Activated CD4-positive, alpha-beta T cell treated with anti-CD3 and anti-CD28 coated beads, Interleukin-2, amount 10 ng/mL, durations not matched to agents 24 days and 14 days (primary cell): ENCODE measurements at regions not wholly inside any gene's neighbourhood (a gene's known extent, or its start where the extent isn't known, plus 50 kb on each side); places are given as distances from the start of the nearest gene placed in this dataset.
"Not testable (repeated sequence)": the region's sequence is repeated elsewhere in the genome, so short reads cannot be mapped to it uniquely, and the experiment has no call there.

ENCODE experiments used
- DNase-seq: peaks from one replicate; pipeline ENCODE4 v3.0.0; 2022
- H3K27ac Mint-ChIP-seq: one replicate; pipeline ENCODE4 v1.8.0; 2022; ENCODE audit warnings: mild to moderate bottlenecking, mixed read lengths
- H3K27me3 Mint-ChIP-seq: one replicate; pipeline ENCODE4 v1.8.0; 2022; ENCODE audit warnings: mixed read lengths
- H3K36me3 Mint-ChIP-seq: one replicate; pipeline ENCODE4 v1.8.0; 2022; ENCODE audit warnings: low read depth, mild to moderate bottlenecking, mixed read lengths
- H3K4me1 Mint-ChIP-seq: one replicate; pipeline ENCODE4 v1.8.0; 2021; ENCODE audit warnings: mixed read lengths
- H3K4me3 Mint-ChIP-seq: one replicate; pipeline ENCODE4 v1.8.0; 2022; ENCODE audit warnings: mild to moderate bottlenecking, moderate library complexity, mixed read lengths
- H3K9me3 Mint-ChIP-seq: one replicate; pipeline ENCODE4 v1.8.0; 2021; ENCODE audit warnings: mixed read lengths
- intact Hi-C: fragments of 100-400 bp; cut with micrococcal nuclease; formaldehyde crosslinking; loops from one replicate; pipeline ENCODE4 v1.15.1; 2023

- intact Hi-C loops, DNase-seq, H3K27me3 Mint-ChIP-seq, H3K27ac Mint-ChIP-seq, H3K9me3 Mint-ChIP-seq, H3K36me3 Mint-ChIP-seq, H3K4me3 Mint-ChIP-seq: not testable (repeated sequence)
- H3K4me1 Mint-ChIP-seq = peaks cover 11% of the 10 kb centered on the region
Observed at GRCh38 chr1:120529475-120530089, 114.7 kb downstream of the NBPF8 start.

- H3K27ac Mint-ChIP-seq, H3K36me3 Mint-ChIP-seq, H3K27me3 Mint-ChIP-seq, intact Hi-C loops, DNase-seq, H3K4me3 Mint-ChIP-seq, H3K9me3 Mint-ChIP-seq: not testable (repeated sequence)
- H3K4me1 Mint-ChIP-seq = peaks cover 13% of the 10 kb centered on the region
Observed at GRCh38 chr1:120531455-120531854, 116.6 kb downstream of the NBPF8 start.

- H3K27me3 Mint-ChIP-seq, intact Hi-C loops: not testable (repeated sequence)
- H3K4me1 Mint-ChIP-seq = peaks cover 13% of the 10 kb centered on the region
Observed at GRCh38 chr1:120534361-120535047, 119.7 kb downstream of the NBPF8 start.

GRCh38 chr1:120535052-120535451, 120.2 kb downstream of the NBPF8 start:
- DNase-seq = peak; percentile 63
- H3K9me3 Mint-ChIP-seq, intact Hi-C loops, H3K36me3 Mint-ChIP-seq, H3K27me3 Mint-ChIP-seq: not testable (repeated sequence)
- H3K4me1 Mint-ChIP-seq = peaks cover 13% of the 10 kb centered on the region
- H3K27ac Mint-ChIP-seq = peak overlapping the region; percentile 93
- peak overlapping the region; percentile 79 for H3K4me3 Mint-ChIP-seq

More at GRCh38 chr1:120534361-120535047, 119.7 kb downstream of the NBPF8 start:
- peak overlapping the region; percentile 93 for H3K27ac Mint-ChIP-seq
- DNase-seq, H3K36me3 Mint-ChIP-seq, H3K9me3 Mint-ChIP-seq: not testable (repeated sequence)
- H3K4me3 Mint-ChIP-seq = peak overlapping the region; percentile 79

- H3K36me3 Mint-ChIP-seq, H3K27ac Mint-ChIP-seq, DNase-seq, H3K4me1 Mint-ChIP-seq, H3K9me3 Mint-ChIP-seq, intact Hi-C loops, H3K27me3 Mint-ChIP-seq, H3K4me3 Mint-ChIP-seq: not testable (repeated sequence)
Observed at GRCh38 chr1:120541394-120541793, 126.6 kb downstream of the NBPF8 start.

GRCh38 chr1:120542365-120542764, 127.5 kb downstream of the NBPF8 start:
- DNase-seq, H3K4me3 Mint-ChIP-seq, H3K27me3 Mint-ChIP-seq, intact Hi-C loops, H3K27ac Mint-ChIP-seq, H3K36me3 Mint-ChIP-seq, H3K4me1 Mint-ChIP-seq, H3K9me3 Mint-ChIP-seq: not testable (repeated sequence)

GRCh38 chr1:120542940-120543339, 128.1 kb downstream of the NBPF8 start:
- not testable (repeated sequence) for H3K4me1 Mint-ChIP-seq

GRCh38 chr1:120544434-120544833, 129.6 kb downstream of the NBPF8 start:
- intact Hi-C loops, H3K27me3 Mint-ChIP-seq, H3K27ac Mint-ChIP-seq, H3K4me3 Mint-ChIP-seq, H3K9me3 Mint-ChIP-seq, H3K36me3 Mint-ChIP-seq, H3K4me1 Mint-ChIP-seq: not testable (repeated sequence)
- peak; percentile 95 for DNase-seq

More at GRCh38 chr1:120542940-120543339, 128.1 kb downstream of the NBPF8 start:
- H3K36me3 Mint-ChIP-seq, DNase-seq, H3K27me3 Mint-ChIP-seq, H3K9me3 Mint-ChIP-seq, intact Hi-C loops, H3K4me3 Mint-ChIP-seq, H3K27ac Mint-ChIP-seq: not testable (repeated sequence)

- H3K36me3 Mint-ChIP-seq, H3K4me1 Mint-ChIP-seq, intact Hi-C loops: not testable (repeated sequence)
Observed at GRCh38 chr1:120550335-120550734, 135.5 kb downstream of the NBPF8 start.

GRCh38 chr1:120552190-120552589, 137.4 kb downstream of the NBPF8 start:
- H3K36me3 Mint-ChIP-seq, intact Hi-C loops, H3K27me3 Mint-ChIP-seq, H3K4me3 Mint-ChIP-seq, H3K4me1 Mint-ChIP-seq, DNase-seq, H3K27ac Mint-ChIP-seq, H3K9me3 Mint-ChIP-seq: not testable (repeated sequence)

More at GRCh38 chr1:120550335-120550734, 135.5 kb downstream of the NBPF8 start:
- H3K9me3 Mint-ChIP-seq, H3K4me3 Mint-ChIP-seq, DNase-seq, H3K27me3 Mint-ChIP-seq, H3K27ac Mint-ChIP-seq: not testable (repeated sequence)

- H3K9me3 Mint-ChIP-seq, intact Hi-C loops, H3K36me3 Mint-ChIP-seq, H3K4me1 Mint-ChIP-seq, H3K27me3 Mint-ChIP-seq: not testable (repeated sequence)
- Mint-ChIP-seq H3K4me3 (peak overlapping the region; percentile 80), H3K27ac (peak overlapping the region; percentile 15)
- DNase-seq = peak; percentile 68
Observed at GRCh38 chr1:120557605-120558302, 142.9 kb downstream of the NBPF8 start.

- H3K27me3 Mint-ChIP-seq, H3K4me1 Mint-ChIP-seq, H3K36me3 Mint-ChIP-seq, intact Hi-C loops, H3K9me3 Mint-ChIP-seq: not testable (repeated sequence)
- peak; percentile 92 for DNase-seq
- Mint-ChIP-seq H3K27ac (peak overlapping the region; percentile 78), H3K4me3 (peak overlapping the region; percentile 79)
Observed at GRCh38 chr1:120558303-120559060, 143.6 kb downstream of the NBPF8 start.

GRCh38 chr1:120561767-120562166, 146.9 kb downstream of the NBPF8 start:
- H3K36me3 Mint-ChIP-seq, H3K4me1 Mint-ChIP-seq, intact Hi-C loops, H3K9me3 Mint-ChIP-seq, H3K27me3 Mint-ChIP-seq, H3K4me3 Mint-ChIP-seq: not testable (repeated sequence)
- peak; percentile 67 for DNase-seq
- H3K27ac Mint-ChIP-seq = peak overlapping the region; percentile 45

GRCh38 chr1:120565396-120565795, 150.6 kb downstream of the NBPF8 start:
- H3K4me3 Mint-ChIP-seq, intact Hi-C loops, H3K27me3 Mint-ChIP-seq, DNase-seq, H3K4me1 Mint-ChIP-seq, H3K9me3 Mint-ChIP-seq, H3K36me3 Mint-ChIP-seq, H3K27ac Mint-ChIP-seq: not testable (repeated sequence)
